ENCODE measurements at regions not wholly inside any gene's neighbourhood (a gene's known extent, or its start where the extent isn't known, plus 50 kb on each side); places are given as distances from the start of the nearest gene placed in this dataset.

DNA sequence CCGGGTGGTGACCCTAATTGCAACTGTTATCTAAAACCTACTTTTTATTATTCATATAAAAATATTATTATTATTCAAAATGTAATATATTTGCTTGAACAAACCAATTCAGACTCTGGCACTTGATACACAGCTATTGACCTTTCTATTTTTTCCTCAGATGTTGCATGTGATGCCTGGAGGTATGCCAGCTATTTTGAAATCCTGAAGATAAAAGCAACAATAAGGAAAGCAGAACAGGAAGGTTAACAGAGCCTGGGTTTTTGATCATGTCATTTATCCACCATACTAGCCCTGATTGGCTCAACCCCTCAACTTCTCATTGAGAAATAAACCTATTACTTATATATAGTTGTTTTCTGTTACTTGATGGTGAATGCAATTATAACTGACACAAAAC is 340.9 kb upstream of the KIF2A start:
- Histone ChIP-seq H3K27ac (ENCODE audit: low read depth, low read length) (no peak overlapping the region), H3K36me3 (ENCODE audit: insufficient read depth, low read length) (no peaks in the 10 kb centered on the region), H3K4me3 (ENCODE audit: low read length) (no peak overlapping the region), H3K27me3 (ENCODE audit: insufficient read depth, low read length, poor library complexity, severe bottlenecking) (no peaks in the 10 kb centered on the region), H3K9me3 (ENCODE audit: low read length) (no peaks in the 10 kb centered on the region), H3K4me1 (ENCODE audit: insufficient read depth, low read length) (no peaks in the 10 kb centered on the region)
- H3K9me3 Mint-ChIP-seq = peaks cover 0 to 3% (median 2%) of the 10 kb centered on the region in 5 donors
- no peaks in the 10 kb centered on the region for H3K4me1 Mint-ChIP-seq
- no peak overlapping the region for H3K27ac Mint-ChIP-seq
- ChIA-PET POLR2A (no interaction called here), CTCF (no interaction called here)
- peaks cover 2% of the 10 kb centered on the region in 2 donors for H3K27me3 Mint-ChIP-seq
- DNase-seq = no peak
- no peaks in the 10 kb centered on the region for H3K36me3 Mint-ChIP-seq
- no peak overlapping the region for H3K4me3 Mint-ChIP-seq

DNA sequence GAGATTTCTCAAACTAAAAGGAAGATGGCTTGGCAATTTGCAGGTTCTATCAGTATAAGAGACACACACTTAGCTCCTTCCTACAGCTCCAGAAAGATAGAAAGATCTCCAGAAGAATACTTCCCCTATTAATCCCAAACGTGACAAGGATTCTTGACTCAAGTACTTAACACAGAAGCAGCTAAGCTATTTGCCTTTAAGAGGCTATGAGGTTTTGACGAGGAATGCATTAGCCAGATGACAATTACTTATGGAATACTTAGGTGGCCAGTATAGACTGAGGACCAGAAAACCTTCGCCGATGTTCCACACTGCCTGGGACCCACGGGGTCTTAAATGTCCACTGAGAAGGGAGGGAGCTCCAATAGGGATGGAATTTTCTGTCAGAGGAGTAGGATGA is 340.5 kb upstream of the KIF2A start:
- Mint-ChIP-seq H3K27me3 (peaks cover 4% of the 10 kb centered on the region in 2 donors), H3K36me3 (no peaks in the 10 kb centered on the region), H3K4me1 (no peaks in the 10 kb centered on the region), H3K27ac (no peak overlapping the region), H3K9me3 (peaks cover 0 to 3% (median 2%) of the 10 kb centered on the region in 5 donors), H3K4me3 (no peak overlapping the region)
- Histone ChIP-seq H3K27ac (ENCODE audit: low read depth, low read length) (no peak overlapping the region), H3K9me3 (ENCODE audit: low read length) (no peaks in the 10 kb centered on the region), H3K36me3 (ENCODE audit: insufficient read depth, low read length) (no peaks in the 10 kb centered on the region), H3K4me3 (ENCODE audit: low read length) (no peak overlapping the region), H3K27me3 (ENCODE audit: insufficient read depth, low read length, poor library complexity, severe bottlenecking) (no peaks in the 10 kb centered on the region), H3K4me1 (ENCODE audit: insufficient read depth, low read length) (no peaks in the 10 kb centered on the region)
- POLR2A ChIA-PET = no interaction called here
- no peak for DNase-seq
- CTCF ChIA-PET = no interaction called here

DNA sequence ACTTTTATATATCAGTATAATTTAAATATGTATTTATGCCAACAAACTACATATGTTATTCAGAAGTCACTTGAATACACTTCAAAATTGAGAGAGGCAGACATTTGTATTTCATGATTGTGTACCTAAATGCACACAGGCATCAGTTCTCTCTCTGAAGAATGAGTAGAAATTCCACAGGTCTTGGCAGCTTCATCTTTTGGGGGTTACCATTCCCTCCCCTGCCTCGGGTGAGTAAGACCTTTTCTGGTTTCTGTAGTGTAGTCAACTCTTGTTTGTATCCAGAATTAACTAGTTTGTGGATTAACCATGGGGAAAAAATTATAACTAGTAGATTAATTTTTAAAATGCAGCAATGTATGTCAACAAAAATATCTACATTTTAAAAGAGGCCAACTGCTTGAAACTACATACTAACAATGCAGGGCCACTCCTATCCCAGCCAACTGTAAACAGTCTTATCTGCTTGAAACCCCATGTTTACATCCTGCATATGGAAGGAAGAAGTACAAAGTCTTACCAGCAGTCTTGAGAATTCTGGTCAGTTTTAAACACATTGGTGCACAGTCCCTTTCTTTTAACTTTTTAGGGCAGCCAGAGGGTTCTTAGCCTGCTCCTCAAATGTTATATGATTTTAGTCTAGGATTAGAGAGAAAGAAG is 339.6 kb upstream of the KIF2A start:
- POLR2A ChIA-PET = no interaction called here
- H3K27ac Mint-ChIP-seq = no peak overlapping the region
- Histone ChIP-seq H3K36me3 (ENCODE audit: insufficient read depth, low read length) (no peaks in the 10 kb centered on the region), H3K27me3 (ENCODE audit: insufficient read depth, low read length, poor library complexity, severe bottlenecking) (no peaks in the 10 kb centered on the region), H3K4me3 (ENCODE audit: low read length) (no peak overlapping the region), H3K4me1 (ENCODE audit: insufficient read depth, low read length) (no peaks in the 10 kb centered on the region), H3K27ac (ENCODE audit: low read depth, low read length) (no peak overlapping the region), H3K9me3 (ENCODE audit: low read length) (no peaks in the 10 kb centered on the region)
- no peak overlapping the region for H3K4me3 Mint-ChIP-seq
- peaks cover 4 to 5% of the 10 kb centered on the region in 2 donors for H3K27me3 Mint-ChIP-seq
- peaks cover 0 to 3% (median 0%) of the 10 kb centered on the region in 5 donors for H3K9me3 Mint-ChIP-seq
- no peak for DNase-seq
- CTCF ChIA-PET = no interaction called here
- no peaks in the 10 kb centered on the region for H3K4me1 Mint-ChIP-seq
- H3K36me3 Mint-ChIP-seq = no peaks in the 10 kb centered on the region

DNA sequence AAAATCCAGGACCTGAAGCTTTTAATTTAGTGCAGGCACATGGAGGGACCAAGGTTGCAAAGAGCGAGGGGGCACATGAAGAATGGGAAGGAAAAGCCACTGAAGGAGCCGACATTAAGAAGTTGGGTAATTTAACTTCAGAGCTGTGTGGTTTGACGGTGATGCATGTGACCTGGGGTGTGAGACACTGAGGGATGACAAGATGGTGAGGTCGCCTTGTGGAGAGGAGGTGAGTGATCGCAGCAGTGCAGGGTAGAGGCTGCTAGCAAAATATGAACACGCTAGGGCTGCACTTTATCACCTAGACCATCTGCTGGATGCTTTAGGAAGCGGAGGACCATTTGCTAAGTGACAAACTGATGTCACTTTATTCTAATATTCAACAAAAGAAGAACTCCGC is 339.0 kb upstream of the KIF2A start:
- Histone ChIP-seq H3K9me3 (ENCODE audit: low read length) (no peaks in the 10 kb centered on the region), H3K27me3 (ENCODE audit: insufficient read depth, low read length, poor library complexity, severe bottlenecking) (no peaks in the 10 kb centered on the region), H3K27ac (ENCODE audit: low read depth, low read length) (no peak overlapping the region), H3K4me1 (ENCODE audit: insufficient read depth, low read length) (no peaks in the 10 kb centered on the region), H3K4me3 (ENCODE audit: low read length) (no peak overlapping the region), H3K36me3 (ENCODE audit: insufficient read depth, low read length) (no peaks in the 10 kb centered on the region)
- Mint-ChIP-seq H3K27me3 (peaks cover 4 to 10% of the 10 kb centered on the region in 2 donors), H3K27ac (no peak overlapping the region), H3K36me3 (no peaks in the 10 kb centered on the region), H3K9me3 (no peaks in the 10 kb centered on the region), H3K4me3 (no peak overlapping the region), H3K4me1 (no peaks in the 10 kb centered on the region)
- DNase-seq = no peak
- ChIA-PET POLR2A (no interaction called here), CTCF (no interaction called here)

DNA sequence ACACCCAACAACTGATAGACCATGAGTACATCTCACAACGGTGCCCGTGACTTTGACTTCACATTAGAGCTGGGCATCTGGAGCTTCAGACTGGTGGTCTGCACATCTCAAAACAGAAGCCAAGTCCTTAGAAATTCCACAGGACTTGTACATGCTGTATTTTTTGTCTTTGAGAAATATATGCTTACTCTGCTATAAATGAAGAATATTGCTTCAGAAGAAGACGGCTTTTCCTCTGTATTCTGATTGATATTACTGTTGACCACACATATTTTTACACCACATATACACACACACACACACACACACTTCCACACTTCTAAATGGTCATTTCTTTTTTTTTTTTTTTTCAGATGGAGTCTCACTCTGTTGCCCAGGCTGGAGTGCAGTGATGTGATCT is 338.3 kb upstream of the KIF2A start:
- Mint-ChIP-seq H3K4me3 (no peak overlapping the region), H3K36me3 (no peaks in the 10 kb centered on the region), H3K9me3 (no peaks in the 10 kb centered on the region), H3K4me1 (no peaks in the 10 kb centered on the region), H3K27me3 (peaks cover 4 to 11% of the 10 kb centered on the region in 2 donors), H3K27ac (no peak overlapping the region)
- Histone ChIP-seq H3K9me3 (ENCODE audit: low read length) (no peaks in the 10 kb centered on the region), H3K4me3 (ENCODE audit: low read length) (no peak overlapping the region), H3K27ac (ENCODE audit: low read depth, low read length) (no peak overlapping the region), H3K27me3 (ENCODE audit: insufficient read depth, low read length, poor library complexity, severe bottlenecking) (no peaks in the 10 kb centered on the region), H3K4me1 (ENCODE audit: insufficient read depth, low read length) (no peaks in the 10 kb centered on the region), H3K36me3 (ENCODE audit: insufficient read depth, low read length) (no peaks in the 10 kb centered on the region)
- DNase-seq = no peak
- ChIA-PET CTCF (no interaction called here), POLR2A (no interaction called here)

DNA sequence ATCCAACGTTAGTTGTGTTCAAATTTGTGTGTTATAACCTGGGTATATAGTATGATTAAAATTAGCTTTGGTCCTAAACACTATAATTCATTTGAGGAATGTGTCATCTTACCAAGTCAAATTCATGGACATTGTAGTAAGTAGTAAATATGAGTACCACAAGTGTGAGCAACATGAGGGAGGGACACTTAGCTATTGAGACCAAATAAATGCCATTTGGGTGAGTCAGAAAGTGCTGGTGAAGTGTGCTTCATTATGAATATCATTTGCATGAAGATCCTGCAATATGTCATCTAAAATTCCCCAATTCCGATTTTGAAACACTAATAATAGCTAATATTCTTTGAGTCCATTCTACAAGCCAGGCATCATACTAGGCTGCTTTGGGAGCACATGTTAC is 336.7 kb upstream of the KIF2A start:
- no peaks in the 10 kb centered on the region for H3K27me3 ChIP-seq (ENCODE audit: insufficient read depth, low read length, poor library complexity, severe bottlenecking)
- no peaks in the 10 kb centered on the region for H3K4me1 ChIP-seq (ENCODE audit: insufficient read depth, low read length)
- Mint-ChIP-seq H3K36me3 (no peaks in the 10 kb centered on the region), H3K9me3 (no peaks in the 10 kb centered on the region), H3K27me3 (peaks cover 4 to 11% of the 10 kb centered on the region in 2 donors), H3K27ac (no peak overlapping the region), H3K4me3 (no peak overlapping the region), H3K4me1 (no peaks in the 10 kb centered on the region)
- H3K36me3 ChIP-seq (ENCODE audit: insufficient read depth, low read length) = no peaks in the 10 kb centered on the region
- ChIA-PET POLR2A (no interaction called here), CTCF (no interaction called here)
- no peak overlapping the region for H3K4me3 ChIP-seq (ENCODE audit: low read length)
- H3K27ac ChIP-seq (ENCODE audit: low read depth, low read length) = no peak overlapping the region
- no peak for DNase-seq
- no peaks in the 10 kb centered on the region for H3K9me3 ChIP-seq (ENCODE audit: low read length)

DNA sequence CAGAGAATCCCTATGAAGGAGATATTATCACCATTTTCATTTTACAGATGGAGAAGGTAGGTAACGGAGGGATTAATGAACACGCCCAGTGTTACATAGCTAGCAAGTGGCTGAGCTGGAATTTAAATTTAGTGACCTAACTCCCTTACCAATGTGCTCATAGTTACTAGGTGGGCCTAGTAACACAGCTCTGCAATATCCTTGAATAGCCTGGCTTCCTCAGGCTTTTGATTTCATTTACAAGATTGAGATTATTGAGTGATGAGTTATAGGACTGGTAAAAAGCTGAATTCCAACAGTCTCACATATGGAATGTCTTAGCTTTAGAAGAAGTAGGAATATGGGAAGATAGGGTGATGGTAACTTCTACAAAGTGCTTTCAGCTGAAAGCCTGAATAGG is 336.3 kb upstream of the KIF2A start:
- Histone ChIP-seq H3K4me3 (ENCODE audit: low read length) (no peak overlapping the region), H3K9me3 (ENCODE audit: low read length) (no peaks in the 10 kb centered on the region), H3K27me3 (ENCODE audit: insufficient read depth, low read length, poor library complexity, severe bottlenecking) (no peaks in the 10 kb centered on the region), H3K4me1 (ENCODE audit: insufficient read depth, low read length) (no peaks in the 10 kb centered on the region), H3K27ac (ENCODE audit: low read depth, low read length) (no peak overlapping the region), H3K36me3 (ENCODE audit: insufficient read depth, low read length) (no peaks in the 10 kb centered on the region)
- Mint-ChIP-seq H3K27ac (no peak overlapping the region), H3K4me3 (no peak overlapping the region), H3K36me3 (no peaks in the 10 kb centered on the region), H3K4me1 (no peaks in the 10 kb centered on the region), H3K27me3 (peaks cover 4 to 11% of the 10 kb centered on the region in 2 donors), H3K9me3 (no peaks in the 10 kb centered on the region)
- POLR2A ChIA-PET = no interaction called here
- CTCF ChIA-PET = no interaction called here
- DNase-seq = no peak

DNA sequence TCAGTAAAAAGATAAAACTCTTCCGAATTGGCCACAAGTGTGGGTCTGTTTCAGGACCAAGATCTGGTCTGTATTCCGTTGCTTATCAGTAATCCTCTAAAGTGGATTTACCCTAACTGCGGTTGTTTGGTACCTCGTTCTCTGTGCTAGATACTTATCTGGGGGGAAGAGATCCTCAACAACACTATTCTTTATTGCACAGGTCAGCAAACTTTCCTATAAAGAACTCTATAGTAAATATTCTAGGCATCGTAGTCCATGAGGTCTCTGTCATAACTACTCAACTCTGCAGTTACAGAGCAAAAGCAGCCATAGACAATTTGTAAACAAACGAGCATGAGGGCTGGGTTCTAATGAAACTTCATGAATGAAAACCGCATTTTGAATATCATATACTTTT is 335.8 kb upstream of the KIF2A start:
- Mint-ChIP-seq H3K4me3 (no peak overlapping the region), H3K9me3 (no peaks in the 10 kb centered on the region), H3K27ac (no peak overlapping the region), H3K36me3 (no peaks in the 10 kb centered on the region), H3K4me1 (no peaks in the 10 kb centered on the region), H3K27me3 (peaks cover 4 to 11% of the 10 kb centered on the region in 2 donors)
- DNase-seq = no peak
- ChIA-PET CTCF (no interaction called here), POLR2A (no interaction called here)
- Histone ChIP-seq H3K27me3 (ENCODE audit: insufficient read depth, low read length, poor library complexity, severe bottlenecking) (no peaks in the 10 kb centered on the region), H3K36me3 (ENCODE audit: insufficient read depth, low read length) (no peaks in the 10 kb centered on the region), H3K27ac (ENCODE audit: low read depth, low read length) (no peak overlapping the region), H3K9me3 (ENCODE audit: low read length) (no peaks in the 10 kb centered on the region), H3K4me3 (ENCODE audit: low read length) (no peak overlapping the region), H3K4me1 (ENCODE audit: insufficient read depth, low read length) (no peaks in the 10 kb centered on the region)

DNA sequence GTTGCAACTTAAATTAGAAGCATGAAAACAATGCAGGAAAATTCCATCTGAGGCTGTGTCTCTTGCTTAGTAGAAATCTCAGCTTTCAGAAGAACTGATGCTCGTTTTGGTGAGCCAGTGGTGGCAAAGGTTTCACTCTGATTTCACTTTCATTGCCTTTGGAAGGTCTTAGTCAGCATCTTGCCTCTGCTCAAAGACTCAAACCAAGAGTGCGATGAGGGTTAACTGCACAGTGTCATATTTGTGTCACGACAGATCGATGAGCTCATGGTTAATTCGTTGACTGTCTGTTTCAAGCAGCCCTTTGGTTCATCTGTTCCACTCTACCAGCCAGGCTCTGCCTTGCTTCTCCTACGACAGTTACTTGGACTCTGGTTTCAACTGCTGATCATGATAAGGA is 331.3 kb upstream of the KIF2A start:
- H3K27ac ChIP-seq (ENCODE audit: low read depth, low read length) = no peak overlapping the region
- no peaks in the 10 kb centered on the region for H3K9me3 ChIP-seq (ENCODE audit: low read length)
- H3K27me3 ChIP-seq (ENCODE audit: insufficient read depth, low read length, poor library complexity, severe bottlenecking) = no peaks in the 10 kb centered on the region
- H3K4me1 ChIP-seq (ENCODE audit: insufficient read depth, low read length) = no peaks in the 10 kb centered on the region
- no peak for DNase-seq
- no peaks in the 10 kb centered on the region for H3K36me3 ChIP-seq (ENCODE audit: insufficient read depth, low read length)
- Mint-ChIP-seq H3K27me3 (peaks cover 4 to 11% of the 10 kb centered on the region in 2 donors), H3K36me3 (no peaks in the 10 kb centered on the region), H3K9me3 (peaks cover 0 to 2% (median 0%) of the 10 kb centered on the region in 5 donors), H3K27ac (no peak overlapping the region), H3K4me1 (no peaks in the 10 kb centered on the region), H3K4me3 (no peak overlapping the region)
- no peak overlapping the region for H3K4me3 ChIP-seq (ENCODE audit: low read length)
- CTCF ChIA-PET = no interaction called here
- POLR2A ChIA-PET = no interaction called here
